ENCODE measurements at regions not wholly inside any gene's neighbourhood (a gene's known extent, or its start where the extent isn't known, plus 50 kb on each side); places are given as distances from the start of the nearest gene placed in this dataset.

DNA sequence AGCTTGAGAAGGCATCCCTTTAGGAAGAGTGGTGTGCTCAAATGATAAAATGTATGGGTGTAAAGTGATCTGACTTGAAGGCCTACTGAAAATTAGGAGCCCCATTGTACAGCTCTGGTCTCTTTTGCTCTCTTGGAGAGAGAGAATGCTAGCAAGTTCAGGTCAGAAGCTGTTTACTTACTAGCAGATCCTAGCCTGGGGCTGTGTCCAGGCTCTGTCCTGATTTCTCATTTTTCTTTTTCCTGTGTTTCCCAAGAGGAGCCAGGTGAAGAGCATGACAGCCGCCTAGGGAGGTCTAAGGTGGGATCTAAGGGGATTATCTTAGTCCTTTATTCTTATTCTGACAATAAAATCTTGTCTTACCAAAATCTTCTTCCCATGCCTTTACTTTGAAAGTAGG lies 272.8 kb downstream of the NNT start:
- no peaks in the 10 kb centered on the region for H3K4me1 ChIP-seq (ENCODE audit: control insufficient read depth, insufficient read depth, low read length)
- H3K9ac ChIP-seq (ENCODE audit: low read length): no peak overlapping the region
- no peak overlapping the region for H3K27ac ChIP-seq (ENCODE audit: low read depth, low read length)
- no peaks in the 10 kb centered on the region for H3K9me3 ChIP-seq (ENCODE audit: control insufficient read depth, insufficient read depth, low read depth, low read length)
- no peaks in the 10 kb centered on the region for H3K36me3 ChIP-seq (ENCODE audit: control insufficient read depth, insufficient read depth, low read length)
- H3K4me3 ChIP-seq (ENCODE audit: low read depth, low read length): no peak overlapping the region
- no peaks in the 10 kb centered on the region for H3K27me3 ChIP-seq (ENCODE audit: control insufficient read depth, insufficient read depth, low read length)

GRCh38 chr5:43874772-43875171 lies 271.8 kb downstream of the NNT start:
- Histone ChIP-seq H3K27me3 (ENCODE audit: control insufficient read depth, insufficient read depth, low read length) (no peaks in the 10 kb centered on the region), H3K4me1 (ENCODE audit: control insufficient read depth, insufficient read depth, low read length) (no peaks in the 10 kb centered on the region), H3K4me3 (ENCODE audit: low read depth, low read length) (no peak overlapping the region), H3K9ac (ENCODE audit: low read length) (no peak overlapping the region), H3K9me3 (ENCODE audit: control insufficient read depth, insufficient read depth, low read depth, low read length) (no peaks in the 10 kb centered on the region), H3K27ac (ENCODE audit: low read depth, low read length) (no peak overlapping the region), H3K36me3 (ENCODE audit: control insufficient read depth, insufficient read depth, low read length) (no peaks in the 10 kb centered on the region)

DNA sequence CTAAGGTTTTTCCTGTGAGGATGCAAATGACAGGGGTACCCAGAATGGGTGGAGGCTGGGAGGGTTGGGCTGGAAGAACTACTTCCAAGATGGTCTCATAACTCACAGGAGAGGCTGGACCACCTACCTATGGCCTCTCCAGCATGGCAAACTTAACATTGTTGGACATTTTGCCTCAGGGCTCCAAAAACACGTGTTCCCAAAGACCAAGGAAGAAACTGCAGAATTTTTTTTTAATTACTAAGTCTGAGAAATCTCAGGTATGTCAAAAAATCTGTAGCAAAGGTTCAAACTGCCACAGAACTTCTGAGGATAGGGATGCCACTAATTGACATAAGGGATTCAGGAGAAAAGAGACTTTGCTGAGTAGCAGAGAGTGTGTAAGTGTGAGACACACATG lies 270.8 kb downstream of the NNT start:
- no peaks in the 10 kb centered on the region for H3K36me3 ChIP-seq (ENCODE audit: control insufficient read depth, insufficient read depth, low read length)
- no peak overlapping the region for H3K27ac ChIP-seq (ENCODE audit: low read depth, low read length)
- no peaks in the 10 kb centered on the region for H3K27me3 ChIP-seq (ENCODE audit: control insufficient read depth, insufficient read depth, low read length)
- H3K4me3 ChIP-seq (ENCODE audit: low read depth, low read length): no peak overlapping the region
- H3K4me1 ChIP-seq (ENCODE audit: control insufficient read depth, insufficient read depth, low read length): no peaks in the 10 kb centered on the region
- H3K9me3 ChIP-seq (ENCODE audit: control insufficient read depth, insufficient read depth, low read depth, low read length): no peaks in the 10 kb centered on the region
- no peak overlapping the region for H3K9ac ChIP-seq (ENCODE audit: low read length)

GRCh38 chr5:43859309-43859708 lies 256.3 kb downstream of the NNT start:
- no peak overlapping the region for H3K4me3 ChIP-seq (ENCODE audit: low read depth, low read length)
- no peaks in the 10 kb centered on the region for H3K9me3 ChIP-seq (ENCODE audit: control insufficient read depth, insufficient read depth, low read depth, low read length)
- H3K27ac ChIP-seq (ENCODE audit: low read depth, low read length): no peak overlapping the region
- H3K27me3 ChIP-seq (ENCODE audit: control insufficient read depth, insufficient read depth, low read length): no peaks in the 10 kb centered on the region
- H3K4me1 ChIP-seq (ENCODE audit: control insufficient read depth, insufficient read depth, low read length): peaks cover 6% of the 10 kb centered on the region
- no peaks in the 10 kb centered on the region for H3K36me3 ChIP-seq (ENCODE audit: control insufficient read depth, insufficient read depth, low read length)
- H3K9ac ChIP-seq (ENCODE audit: low read length): no peak overlapping the region

- Histone ChIP-seq H3K9me3 (ENCODE audit: control insufficient read depth, insufficient read depth, low read depth, low read length) (no peaks in the 10 kb centered on the region), H3K27me3 (ENCODE audit: control insufficient read depth, insufficient read depth, low read length) (no peaks in the 10 kb centered on the region), H3K27ac (ENCODE audit: low read depth, low read length) (no peak overlapping the region), H3K36me3 (ENCODE audit: control insufficient read depth, insufficient read depth, low read length) (no peaks in the 10 kb centered on the region), H3K4me3 (ENCODE audit: low read depth, low read length) (no peak overlapping the region), H3K9ac (ENCODE audit: low read length) (no peak overlapping the region), H3K4me1 (ENCODE audit: control insufficient read depth, insufficient read depth, low read length) (peaks cover 6% of the 10 kb centered on the region)
Measured at GRCh38 chr5:43855452-43855851, 252.5 kb downstream of the NNT start.

GRCh38 chr5:43854697-43855292 lies 251.8 kb downstream of the NNT start:
- Histone ChIP-seq H3K27ac (ENCODE audit: low read depth, low read length) (0 out of 2 replicates have a peak overlapping the region, but pooled peaks have one; percentile 12), H3K4me3 (ENCODE audit: low read depth, low read length) (no peak overlapping the region), H3K27me3 (ENCODE audit: control insufficient read depth, insufficient read depth, low read length) (no peaks in the 10 kb centered on the region), H3K4me1 (ENCODE audit: control insufficient read depth, insufficient read depth, low read length) (peaks cover 6% of the 10 kb centered on the region), H3K36me3 (ENCODE audit: control insufficient read depth, insufficient read depth, low read length) (no peaks in the 10 kb centered on the region), H3K9me3 (ENCODE audit: control insufficient read depth, insufficient read depth, low read depth, low read length) (no peaks in the 10 kb centered on the region), H3K9ac (ENCODE audit: low read length) (no peak overlapping the region)

- Histone ChIP-seq H3K27ac (ENCODE audit: low read depth, low read length) (no peak overlapping the region), H3K27me3 (ENCODE audit: control insufficient read depth, insufficient read depth, low read length) (no peaks in the 10 kb centered on the region), H3K9me3 (ENCODE audit: control insufficient read depth, insufficient read depth, low read depth, low read length) (no peaks in the 10 kb centered on the region), H3K4me1 (ENCODE audit: control insufficient read depth, insufficient read depth, low read length) (peaks cover 6% of the 10 kb centered on the region), H3K36me3 (ENCODE audit: control insufficient read depth, insufficient read depth, low read length) (no peaks in the 10 kb centered on the region), H3K9ac (ENCODE audit: low read length) (no peak overlapping the region), H3K4me3 (ENCODE audit: low read depth, low read length) (no peak overlapping the region)
Measured at GRCh38 chr5:43852279-43852678, 249.3 kb downstream of the NNT start.

- H3K27ac ChIP-seq (ENCODE audit: low read depth, low read length): no peak overlapping the region
- H3K4me3 ChIP-seq (ENCODE audit: low read depth, low read length): no peak overlapping the region
- H3K36me3 ChIP-seq (ENCODE audit: control insufficient read depth, insufficient read depth, low read length): no peaks in the 10 kb centered on the region
- no peaks in the 10 kb centered on the region for H3K9me3 ChIP-seq (ENCODE audit: control insufficient read depth, insufficient read depth, low read depth, low read length)
- H3K9ac ChIP-seq (ENCODE audit: low read length): no peak overlapping the region
- peaks cover 6% of the 10 kb centered on the region for H3K4me1 ChIP-seq (ENCODE audit: control insufficient read depth, insufficient read depth, low read length)
- no peaks in the 10 kb centered on the region for H3K27me3 ChIP-seq (ENCODE audit: control insufficient read depth, insufficient read depth, low read length)
Measured at GRCh38 chr5:43851741-43852140, 248.8 kb downstream of the NNT start.

DNA sequence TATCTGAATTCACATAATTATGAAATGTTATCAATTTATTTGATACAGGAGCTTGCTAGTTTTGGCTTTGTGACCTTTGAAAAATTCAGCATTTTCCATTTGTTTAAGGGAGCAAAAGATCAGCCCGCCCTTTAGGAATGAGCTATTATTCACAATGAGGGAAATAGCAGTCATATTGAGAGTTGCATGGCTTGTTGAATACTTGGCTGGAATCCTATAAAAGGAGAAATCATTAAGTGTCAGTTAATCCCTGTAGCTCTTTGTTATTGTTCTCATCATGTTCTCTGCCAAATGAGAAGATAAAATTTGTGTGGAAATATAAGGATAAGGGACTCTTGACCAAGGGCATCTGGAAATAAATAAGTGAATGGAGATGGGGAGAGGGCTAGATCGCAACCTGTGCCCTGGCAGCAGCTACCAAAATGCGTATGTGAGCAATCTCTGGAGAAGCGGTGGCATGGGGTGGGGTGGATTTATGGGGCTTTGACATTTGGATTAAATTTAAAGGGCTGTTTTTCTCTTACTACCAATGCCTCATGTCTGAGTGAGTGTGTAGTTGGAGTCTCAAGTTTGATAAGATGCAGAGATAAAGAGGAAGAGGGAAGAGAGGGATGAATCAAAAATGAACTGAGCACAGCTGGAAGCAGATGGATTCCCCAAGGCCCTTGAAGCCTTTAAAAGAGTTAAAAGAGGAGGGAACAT lies 237.6 kb downstream of the NNT start:
- H3K9me3 ChIP-seq (ENCODE audit: control insufficient read depth, insufficient read depth, low read depth, low read length): no peaks in the 10 kb centered on the region
- H3K27ac ChIP-seq (ENCODE audit: low read depth, low read length): no peak overlapping the region
- no peak overlapping the region for H3K9ac ChIP-seq (ENCODE audit: low read length)
- no peaks in the 10 kb centered on the region for H3K4me1 ChIP-seq (ENCODE audit: control insufficient read depth, insufficient read depth, low read length)
- H3K36me3 ChIP-seq (ENCODE audit: control insufficient read depth, insufficient read depth, low read length): no peaks in the 10 kb centered on the region
- no peaks in the 10 kb centered on the region for H3K27me3 ChIP-seq (ENCODE audit: control insufficient read depth, insufficient read depth, low read length)
- no peak overlapping the region for H3K4me3 ChIP-seq (ENCODE audit: low read depth, low read length)

DNA sequence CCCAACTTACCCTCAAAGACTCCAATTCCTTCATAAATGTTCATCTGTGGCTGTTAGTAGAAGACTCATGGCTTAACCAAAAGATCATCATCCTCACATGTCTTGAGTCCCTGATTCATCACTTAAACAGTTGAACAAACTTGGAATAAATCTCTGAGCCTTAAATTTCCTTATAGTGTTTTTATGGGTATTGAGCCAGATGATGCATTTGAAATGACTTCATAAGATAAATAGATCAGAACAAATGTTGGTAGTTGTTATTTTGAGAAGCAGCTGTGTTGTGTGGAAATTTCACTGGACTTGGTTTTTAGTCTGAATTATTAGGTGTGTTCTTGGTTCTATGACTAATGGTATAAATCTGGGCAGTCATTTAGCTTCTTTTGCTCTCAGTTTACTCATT lies 236.2 kb downstream of the NNT start:
- no peak overlapping the region for H3K4me3 ChIP-seq (ENCODE audit: low read depth, low read length)
- no peaks in the 10 kb centered on the region for H3K9me3 ChIP-seq (ENCODE audit: control insufficient read depth, insufficient read depth, low read depth, low read length)
- H3K27me3 ChIP-seq (ENCODE audit: control insufficient read depth, insufficient read depth, low read length): no peaks in the 10 kb centered on the region
- H3K36me3 ChIP-seq (ENCODE audit: control insufficient read depth, insufficient read depth, low read length): no peaks in the 10 kb centered on the region
- no peaks in the 10 kb centered on the region for H3K4me1 ChIP-seq (ENCODE audit: control insufficient read depth, insufficient read depth, low read length)
- no peak overlapping the region for H3K27ac ChIP-seq (ENCODE audit: low read depth, low read length)
- no peak overlapping the region for H3K9ac ChIP-seq (ENCODE audit: low read length)

- Histone ChIP-seq H3K4me3 (ENCODE audit: low read depth, low read length) (no peak overlapping the region), H3K9ac (ENCODE audit: low read length) (no peak overlapping the region), H3K4me1 (ENCODE audit: control insufficient read depth, insufficient read depth, low read length) (no peaks in the 10 kb centered on the region), H3K9me3 (ENCODE audit: control insufficient read depth, insufficient read depth, low read depth, low read length) (no peaks in the 10 kb centered on the region), H3K27me3 (ENCODE audit: control insufficient read depth, insufficient read depth, low read length) (no peaks in the 10 kb centered on the region), H3K36me3 (ENCODE audit: control insufficient read depth, insufficient read depth, low read length) (no peaks in the 10 kb centered on the region), H3K27ac (ENCODE audit: low read depth, low read length) (no peak overlapping the region)
Measured at GRCh38 chr5:43837996-43838395, 235.0 kb downstream of the NNT start.

All from HUES6 (cell line).